Hematopoietic multipotent progenitor cell treated with erythropoietin and hydrocortisone succinate and interleukin-3 and kit ligand, for 15 days (in vitro differentiated cells): ENCODE measurements at regions not wholly inside any gene's neighbourhood (a gene's known extent, or its start where the extent isn't known, plus 50 kb on each side); places are given as distances from the start of the nearest gene placed in this dataset.
"Not testable (repeated sequence)": the region's sequence is repeated elsewhere in the genome, so short reads cannot be mapped to it uniquely, and the experiment has no call there.

Experiments
- DNase-seq: peaks from one replicate; pipeline ENCODE4 v3.0.0-alpha.2; 2015; ENCODE audit warnings: low spot score

DNA sequence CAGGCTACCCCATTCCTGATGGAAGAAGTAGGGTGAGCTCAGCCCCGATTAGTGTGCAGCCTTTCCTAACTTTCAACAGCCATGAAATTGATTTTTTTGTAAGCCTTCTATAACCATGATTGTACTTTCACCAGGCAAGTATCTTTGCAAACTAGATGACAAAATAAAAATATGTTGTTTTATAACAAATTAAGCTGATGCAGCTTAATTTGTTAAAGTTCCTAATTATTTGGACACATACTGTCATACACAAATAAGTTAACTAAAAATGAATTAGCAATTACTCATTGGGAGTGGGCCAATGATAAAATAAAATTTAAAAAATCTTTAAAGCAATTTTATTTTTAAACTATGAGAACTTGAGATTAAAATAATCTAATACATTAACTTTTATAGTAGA lies 113.1 kb upstream of the FANCL start:
- no peak for DNase-seq

DNA sequence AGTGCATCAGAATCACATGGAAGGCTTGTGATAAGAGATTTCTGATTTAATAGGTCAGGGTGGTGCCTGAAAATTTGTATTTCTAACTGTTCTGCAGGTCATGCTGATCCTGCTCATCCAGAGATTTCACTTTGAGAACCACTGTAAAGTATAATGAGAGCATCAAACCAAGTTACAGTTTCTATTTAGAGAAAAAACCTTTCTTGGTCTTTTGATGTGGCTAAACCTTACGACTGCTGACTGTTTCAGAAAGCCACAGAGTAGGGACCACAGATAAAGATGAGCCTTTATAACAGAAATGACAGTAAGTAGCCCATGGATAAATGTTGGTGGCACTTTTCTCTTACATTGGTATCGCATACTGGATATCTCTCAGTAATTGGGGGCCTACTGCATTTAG lies 109.4 kb upstream of the FANCL start:
- DNase-seq = no peak

DNA sequence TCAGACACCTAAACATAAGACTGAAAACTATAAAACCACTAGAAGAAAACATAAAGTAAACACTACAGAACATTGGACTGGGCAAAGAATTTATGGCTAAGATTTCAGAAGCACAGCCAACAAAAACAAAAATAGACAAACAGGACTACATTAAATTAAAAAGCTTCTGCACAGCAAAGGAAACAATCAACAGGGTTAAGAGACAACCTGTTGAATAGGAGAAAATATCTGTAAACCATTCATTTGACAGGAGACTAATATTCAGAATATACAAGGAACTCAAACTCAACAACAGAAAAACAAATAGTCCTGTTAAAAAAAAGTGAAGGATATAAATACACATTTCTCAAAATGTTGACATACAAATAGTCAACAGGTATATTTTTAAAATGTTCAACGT lies 106.7 kb upstream of the FANCL start:
- DNase-seq = no peak

DNA sequence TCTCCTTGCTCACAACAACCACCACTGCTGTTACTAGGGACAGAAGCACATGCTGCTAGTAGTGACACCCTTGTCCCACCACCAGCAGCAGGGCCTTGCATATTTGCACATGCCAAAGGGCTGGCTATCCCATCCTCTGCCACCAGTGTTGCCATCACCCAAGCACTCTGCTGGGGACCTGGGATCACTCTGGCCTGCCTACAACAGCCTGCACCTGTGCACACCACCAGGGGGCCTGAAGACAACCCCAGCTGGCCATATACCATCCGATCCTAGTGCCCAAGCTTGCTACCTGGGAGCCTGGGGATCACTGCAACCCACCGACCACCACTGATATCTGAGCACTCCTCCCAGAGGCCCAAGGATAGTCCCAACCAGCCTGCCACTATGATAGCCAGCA lies 99.9 kb upstream of the FANCL start:
- no peak for DNase-seq

DNA sequence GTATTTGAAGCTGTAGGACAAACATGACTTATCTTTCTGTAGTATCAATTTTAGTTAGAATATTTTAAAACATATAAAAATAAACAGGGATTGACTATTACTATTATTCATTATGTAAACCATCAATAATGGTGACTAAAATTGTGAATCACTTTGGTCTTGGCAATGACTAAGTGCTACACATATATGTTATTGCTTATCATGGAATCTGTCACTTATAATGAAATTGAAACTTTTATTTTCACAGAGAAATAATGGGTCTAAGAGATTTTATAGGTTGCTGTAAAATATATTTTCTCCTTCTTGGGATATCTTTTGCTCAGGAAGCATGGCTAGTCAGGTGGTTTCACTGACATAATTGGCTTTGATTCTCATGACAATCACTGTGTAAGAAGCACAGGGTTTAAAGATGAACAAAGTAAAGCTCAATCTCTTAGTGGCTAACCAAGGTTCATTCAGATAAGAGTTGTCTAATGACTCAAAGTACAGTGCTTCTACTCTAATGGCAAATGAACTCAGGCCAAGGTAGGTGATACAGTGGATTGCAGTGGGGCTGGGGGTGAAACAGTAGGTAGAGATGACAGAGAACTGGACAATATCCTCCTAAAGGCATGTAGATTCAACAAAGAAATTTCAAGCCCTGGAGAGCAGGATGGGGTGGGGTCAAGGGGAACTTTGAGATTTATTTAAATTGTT lies 98.6 kb upstream of the FANCL start:
- DNase-seq = no peak

DNA sequence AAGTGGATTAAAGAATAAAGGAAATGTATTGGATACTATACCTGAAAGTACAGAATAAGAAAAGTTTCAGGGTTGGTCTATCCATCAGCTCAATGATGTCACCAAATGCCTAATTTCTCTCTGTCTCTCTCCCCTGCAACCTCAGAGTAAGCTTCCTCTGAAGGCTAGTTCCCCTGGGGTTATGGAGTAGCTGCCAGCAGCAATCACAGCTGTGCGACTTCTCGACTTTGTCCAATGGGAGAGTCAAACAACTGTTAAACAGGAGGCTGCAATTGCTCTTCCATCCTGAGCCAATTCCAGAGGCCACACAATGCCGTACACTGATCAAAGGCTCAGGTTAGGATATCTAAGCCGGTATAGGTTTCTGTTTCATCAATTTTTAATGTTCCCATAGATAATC lies 95.3 kb upstream of the FANCL start:
- no peak for DNase-seq

DNA sequence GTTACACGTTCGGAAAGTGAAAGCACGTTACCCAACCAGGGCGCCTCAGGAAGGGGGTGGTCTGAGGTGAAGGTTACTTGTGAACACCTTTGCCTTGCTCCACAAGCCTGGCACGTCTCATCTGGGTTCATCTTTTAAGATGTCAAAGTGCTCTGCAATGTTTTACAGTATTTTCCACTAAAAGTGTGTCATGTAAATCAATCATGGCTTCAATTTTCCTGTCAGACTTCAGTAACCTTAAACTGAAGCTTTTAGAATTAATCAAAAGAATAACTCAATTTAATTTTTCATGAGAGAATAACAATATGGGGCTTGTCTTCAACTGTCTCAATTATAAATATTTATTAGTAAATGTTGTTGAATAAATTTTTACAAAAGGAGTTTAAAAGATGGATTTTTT lies 93.3 kb upstream of the FANCL start:
- DNase-seq = no peak

DNA sequence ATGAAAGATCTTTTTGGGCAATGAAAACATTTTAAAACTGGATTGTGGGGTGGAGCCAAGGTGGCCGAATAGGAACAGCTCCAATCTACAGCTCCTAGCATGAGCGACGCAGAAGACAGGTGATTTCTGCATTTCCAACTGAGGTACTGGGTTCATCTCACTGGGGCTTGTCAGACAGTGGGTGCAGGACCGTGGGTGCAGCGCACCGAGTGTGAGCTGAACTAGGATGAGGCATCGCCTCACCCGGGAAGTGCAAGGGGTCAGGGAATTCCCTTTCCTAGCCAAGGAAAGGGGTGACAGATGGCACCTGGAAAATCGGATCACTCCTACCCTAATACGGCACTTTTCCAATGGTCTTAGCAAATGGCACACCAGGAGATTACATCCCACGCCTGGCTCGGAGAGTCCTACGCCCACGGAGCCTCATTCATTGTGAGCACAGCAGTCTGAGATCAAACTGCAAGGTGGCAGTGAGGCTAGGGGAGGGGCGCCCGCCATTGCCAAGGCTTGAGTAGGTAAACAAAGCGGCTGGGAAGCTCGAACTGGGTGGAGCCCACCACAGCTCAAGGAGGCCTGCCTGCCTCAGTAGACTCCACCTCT lies 84.3 kb upstream of the FANCL start:
- not testable (repeated sequence) for DNase-seq

DNA sequence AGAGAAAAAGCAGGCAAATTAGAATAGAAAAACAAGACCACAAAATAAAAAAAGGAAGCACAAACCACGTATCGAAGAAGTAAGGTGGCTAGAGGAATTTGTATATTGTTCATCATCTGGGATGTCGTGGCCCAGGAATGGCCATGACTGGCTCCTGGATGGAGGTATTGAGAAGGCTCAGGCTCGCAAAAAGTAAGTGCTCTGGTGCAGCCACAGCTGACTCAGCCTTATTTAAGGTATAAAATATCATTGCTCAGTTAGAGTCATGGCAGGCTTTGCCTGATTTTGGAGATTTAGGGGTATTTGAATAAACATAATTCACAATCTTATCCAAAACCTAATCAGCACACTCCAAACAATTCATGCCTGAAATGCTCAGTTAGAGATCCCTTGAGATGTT lies 78.4 kb upstream of the FANCL start:
- no peak for DNase-seq

DNA sequence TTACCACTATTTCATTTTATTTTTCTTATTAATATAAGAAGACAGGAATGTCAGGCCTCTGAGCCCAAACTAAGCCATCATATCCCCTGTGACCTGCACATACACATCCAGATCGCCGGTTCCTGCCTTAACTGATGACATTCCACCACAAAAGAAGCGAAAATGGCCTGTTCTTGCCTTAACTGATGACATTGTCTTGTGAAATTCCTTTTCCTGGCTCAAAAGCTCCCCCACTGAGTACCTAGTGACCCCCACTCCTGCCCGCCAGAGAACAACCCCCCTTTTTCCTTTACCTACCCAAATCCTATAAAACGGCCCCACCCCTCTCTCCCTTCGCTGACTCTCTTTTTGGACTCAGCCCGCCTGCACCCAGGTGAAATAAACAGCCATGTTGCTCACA lies 77.8 kb upstream of the FANCL start:
- DNase-seq = not testable (repeated sequence)

DNA sequence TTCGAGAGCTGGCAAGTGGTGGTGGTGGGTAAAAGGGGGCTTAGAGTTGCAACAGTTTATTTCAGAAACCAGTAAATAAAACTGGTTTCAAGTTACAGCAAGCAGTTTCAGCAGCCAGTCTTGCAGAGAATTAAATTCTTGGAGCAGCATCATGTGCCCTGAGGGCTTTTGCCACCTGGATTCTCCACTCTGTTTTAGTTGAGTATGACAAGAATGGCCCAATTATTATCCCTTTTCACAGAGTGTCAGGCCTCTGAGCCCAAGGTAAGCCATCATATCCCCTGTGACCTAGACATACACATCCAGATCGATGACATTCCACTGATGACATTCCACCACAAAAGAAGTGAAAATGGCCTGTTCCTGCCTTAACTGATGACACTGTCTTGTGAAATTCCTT lies 72.8 kb upstream of the FANCL start:
- DNase-seq = no peak

DNA sequence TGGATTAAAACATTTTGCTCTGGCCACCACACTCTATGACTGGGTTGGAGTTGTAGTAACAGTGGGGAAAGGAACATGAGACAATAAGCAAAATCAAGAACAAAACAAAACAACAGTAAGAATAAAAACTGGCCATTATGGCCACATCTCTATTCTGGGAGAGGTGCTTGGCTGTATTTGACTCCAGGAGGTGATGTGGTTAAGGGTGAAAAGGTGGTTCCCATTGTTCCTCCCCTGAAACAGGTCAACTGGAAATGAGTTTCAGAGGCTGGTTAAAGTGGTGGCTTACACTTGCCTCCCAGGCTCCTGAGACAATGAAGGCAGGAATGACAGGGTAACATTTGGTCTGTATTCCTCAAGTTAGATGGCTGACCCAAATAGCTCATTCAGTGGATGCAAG lies 67.3 kb upstream of the FANCL start:
- DNase-seq = no peak

DNA sequence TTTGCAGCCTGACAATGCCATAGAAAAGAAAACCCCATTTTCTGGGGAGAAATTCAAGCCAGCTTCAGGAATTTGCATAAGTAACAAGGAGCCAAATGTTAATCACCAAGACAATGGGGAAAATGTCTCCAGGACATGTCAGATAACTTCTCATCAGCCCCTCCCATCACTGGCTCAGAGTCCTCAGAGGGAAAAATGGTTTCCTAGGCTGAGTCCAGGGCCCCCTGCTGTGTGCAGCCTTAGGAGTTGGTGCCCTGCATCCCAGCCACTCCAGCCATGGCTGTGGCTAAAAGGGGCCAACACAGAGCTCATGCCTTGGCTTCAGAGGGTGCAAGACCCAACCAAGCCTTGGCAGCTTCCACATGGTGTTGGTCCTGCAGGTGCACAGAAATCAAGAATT lies 63.7 kb upstream of the FANCL start:
- DNase-seq = no peak

DNA sequence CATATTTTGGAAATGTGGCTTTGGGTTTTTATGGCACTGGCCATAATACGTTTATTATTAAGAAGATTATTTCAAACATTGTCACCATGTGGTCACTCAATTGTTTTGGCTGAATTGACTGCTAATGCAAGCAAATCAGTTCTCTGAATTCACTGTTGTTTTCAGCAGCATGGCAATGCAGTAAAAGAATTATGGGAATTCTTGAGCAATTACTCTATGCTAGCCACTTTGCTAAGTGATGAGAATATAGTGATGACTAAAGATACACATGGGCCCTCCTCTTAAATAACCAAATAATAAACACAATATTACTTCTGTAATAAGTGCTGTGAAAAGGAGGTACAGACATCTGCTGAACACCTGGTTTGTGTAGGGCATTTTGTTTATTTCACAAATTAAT lies 58.0 kb upstream of the FANCL start:
- DNase-seq = no peak

DNA sequence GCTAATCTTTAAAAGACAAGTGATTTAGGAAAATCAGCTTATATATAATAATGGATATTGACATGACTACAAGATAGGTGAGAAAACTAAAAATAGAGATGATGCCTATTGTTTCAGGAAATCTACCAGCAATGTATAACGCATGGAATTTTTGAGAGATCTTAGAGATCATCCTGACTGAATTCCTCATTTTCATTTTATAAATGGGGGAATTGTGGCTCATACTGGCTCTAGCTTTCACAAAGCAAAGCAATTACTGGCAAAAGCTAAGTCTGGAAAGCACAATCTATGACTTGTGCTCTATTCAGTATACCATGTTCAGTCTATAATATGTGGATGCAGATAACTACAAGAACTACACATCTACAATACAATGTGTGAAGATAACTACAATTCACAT lies 51.9 kb upstream of the FANCL start:
- no peak for DNase-seq

DNA sequence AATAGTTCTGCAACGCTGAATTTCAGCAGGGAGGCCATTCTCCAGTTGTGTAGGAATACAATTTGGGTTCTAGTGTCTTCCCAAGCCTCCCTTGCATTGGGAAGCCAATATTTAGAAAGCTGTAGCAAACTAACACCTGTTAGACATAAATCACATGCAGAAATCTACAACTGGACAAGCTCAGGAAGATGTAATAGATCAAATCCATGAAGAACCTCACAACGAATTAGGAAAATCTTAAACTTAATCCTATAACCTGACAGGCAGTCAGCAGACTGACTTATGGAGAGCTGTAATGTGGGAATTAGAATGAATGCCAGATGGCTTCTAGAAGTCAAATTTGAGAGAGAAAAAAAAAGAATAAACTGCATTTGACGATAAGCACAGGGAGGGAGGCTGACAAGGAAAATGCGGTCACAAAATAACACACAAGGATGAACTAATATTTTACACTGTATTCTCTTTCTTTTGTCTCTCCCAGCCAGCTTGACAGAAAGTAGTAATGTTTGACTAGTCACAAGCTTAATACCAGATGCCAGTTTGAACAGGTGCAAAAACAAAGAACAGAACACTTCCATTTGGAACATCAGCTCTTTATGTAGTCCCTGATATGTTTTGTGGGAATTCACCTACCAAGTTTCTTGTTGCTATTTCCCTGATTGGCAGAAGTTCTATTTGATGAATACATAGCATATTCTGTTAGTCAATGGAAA lies 50.8 kb upstream of the FANCL start:
- no peak for DNase-seq
